Tibial artery (tissue), 4 donors: ENCODE measurements at regions not wholly inside any gene's neighbourhood (a gene's known extent, or its start where the extent isn't known, plus 50 kb on each side); places are given as distances from the start of the nearest gene placed in this dataset.

ENCODE experiments used
- DNase-seq, 2 donors: peaks; one replicate each; pipeline ENCODE4 v3.0.0-alpha.2; 2019
- H3K27ac ChIP-seq, 2 donors: fragments of 200-600 bp; sonication (generic) in 1 of 2; 1 replicate in 1 of 2; 2 replicates in 1 of 2; pipeline ENCODE4 v1.5.1; 2018 to 2019; ENCODE audit warnings: mild to moderate bottlenecking in 1 of 2
- H3K27me3 ChIP-seq, 2 donors: fragments of 200-600 bp; sonication (generic) in 1 of 2; one replicate each; pipeline versions ENCODE4 v1.5.1 to v1.6.0; 2016 to 2019
- H3K36me3 ChIP-seq, 3 donors: fragments of 200-600 bp; sonication (generic) in 2 of 3; one replicate each; pipeline ENCODE4 v1.5.1; 2016 to 2019; ENCODE audit warnings: mild to moderate bottlenecking in 2 of 3
- H3K4me1 ChIP-seq, 4 donors: fragments of 200-600 bp; sonication (generic) in 2 of 4; 1 replicate in 3 of 4; 2 replicates in 1 of 4; pipeline ENCODE4 v1.5.1; 2016 to 2019
- H3K4me3 ChIP-seq, 2 donors: fragments of 200-600 bp; sonication (generic) in 1 of 2; 1 replicate in 1 of 2; 2 replicates in 1 of 2; pipeline ENCODE4 v1.5.1; 2018 to 2019; ENCODE audit warnings: mild to moderate bottlenecking in 2 of 2
- H3K9me3 ChIP-seq, 3 donors: fragments of 200-600 bp; sonication (generic) in 1 of 3; one replicate each; pipeline ENCODE4 v1.5.1; 2016 to 2019
- CTCF ChIP-seq, 2 experiments: fragments of 200-600 bp in 1 of 2; fragments of 450-650 bp in 1 of 2; IDR thresholded peaks; one replicate each; pipeline ENCODE4 v1.5.1; 2017 to 2019; ENCODE audit warnings: antibody characterized with exemption in 2 of 2, mild to moderate bottlenecking in 1 of 2, moderate library complexity in 1 of 2
- intact Hi-C: fragments of 100-400 bp; cut with DNase I; formaldehyde crosslinking; loops from one replicate; pipeline ENCODE4 v1.15.0; 2023; ENCODE audit warnings: low total_unique reads

- TF ChIP-seq CTCF (IDR thresholded peaks at IDR 0.05), result no peak
- Histone ChIP-seq H3K4me3 (no peak overlapping the region), H3K27ac (no peak overlapping the region), H3K36me3 (no peaks in the 10 kb centered on the region), H3K4me1 (no peaks in the 10 kb centered on the region), H3K27me3 (no peaks in the 10 kb centered on the region), H3K9me3 (no peaks in the 10 kb centered on the region)
- DNase-seq, result no peak
- intact Hi-C loops, result no loop called here
Measured at GRCh38 chr11:92632495-92632894, 337.0 kb upstream of the MTNR1B start.

GRCh38 chr11:92633820-92634219 is 335.6 kb upstream of the MTNR1B start:
- no peaks in the 10 kb centered on the region for H3K36me3 ChIP-seq
- H3K27me3 ChIP-seq, result no peaks in the 10 kb centered on the region
- no peak overlapping the region for H3K27ac ChIP-seq
- no peak overlapping the region for H3K4me3 ChIP-seq
- intact Hi-C loops, result no loop called here
- no peaks in the 10 kb centered on the region for H3K4me1 ChIP-seq
- no peaks in the 10 kb centered on the region for H3K9me3 ChIP-seq
- no peak for DNase-seq
- TF ChIP-seq CTCF (IDR thresholded peaks at IDR 0.05), result no peak

GRCh38 chr11:92636543-92637188 is 332.8 kb upstream of the MTNR1B start:
- no peak for TF ChIP-seq CTCF (IDR thresholded peaks at IDR 0.05)
- intact Hi-C loops, result no loop called here
- DNase-seq, result no peak
- no peaks in the 10 kb centered on the region for H3K27me3 ChIP-seq
- H3K9me3 ChIP-seq, result no peaks in the 10 kb centered on the region
- H3K36me3 ChIP-seq, result no peaks in the 10 kb centered on the region
- H3K27ac ChIP-seq, result no peak overlapping the region
- no peak overlapping the region for H3K4me3 ChIP-seq
- H3K4me1 ChIP-seq, result no peaks in the 10 kb centered on the region

GRCh38 chr11:92638678-92639077 is 330.8 kb upstream of the MTNR1B start:
- TF ChIP-seq CTCF (IDR thresholded peaks at IDR 0.05), result no peak
- Histone ChIP-seq H3K27ac (no peak overlapping the region), H3K27me3 (no peaks in the 10 kb centered on the region), H3K36me3 (no peaks in the 10 kb centered on the region), H3K9me3 (no peaks in the 10 kb centered on the region), H3K4me1 (peaks cover 0 to 10% (median 0%) of the 10 kb centered on the region in 4 donors), H3K4me3 (no peak overlapping the region)
- intact Hi-C loops, result no loop called here
- no peak for DNase-seq

- H3K4me1 ChIP-seq, result peaks cover 0 to 10% (median 0%) of the 10 kb centered on the region in 4 donors
- DNase-seq, result no peak
- TF ChIP-seq CTCF (IDR thresholded peaks at IDR 0.05), result no peak
- H3K27ac ChIP-seq, result no peak overlapping the region
- H3K27me3 ChIP-seq, result no peaks in the 10 kb centered on the region
- H3K36me3 ChIP-seq, result no peaks in the 10 kb centered on the region
- intact Hi-C loops, result no loop called here
- no peak overlapping the region for H3K4me3 ChIP-seq
- H3K9me3 ChIP-seq, result no peaks in the 10 kb centered on the region
Measured at GRCh38 chr11:92642177-92642931, 327.1 kb upstream of the MTNR1B start.
